ENCODE measurements at regions not wholly inside any gene's neighbourhood (a gene's known extent, or its start where the extent isn't known, plus 50 kb on each side); places are given as distances from the start of the nearest gene placed in this dataset.
"Not testable (repeated sequence)": the region's sequence is repeated elsewhere in the genome, so short reads cannot be mapped to it uniquely, and the experiment has no call there.

- ChIA-PET POLR2A (no interaction called here), CTCF (no interaction called here)
- DNase-seq (ENCODE audit: extremely low spot score): no peak
- no peak for TF ChIP-seq CTCF (IDR thresholded peaks at IDR 0.05; ENCODE audit: control extremely low read depth, extremely low read depth, low read depth, missing control alignments)
Measured at GRCh38 chr20:60180986-60181385, 222.8 kb downstream of the CDH26 start.

- no peak for DNase-seq (ENCODE audit: extremely low spot score)
- no peak for TF ChIP-seq CTCF (IDR thresholded peaks at IDR 0.05; ENCODE audit: control extremely low read depth, extremely low read depth, low read depth, missing control alignments)
- CTCF ChIA-PET: no interaction called here
- POLR2A ChIA-PET: no interaction called here
Measured at GRCh38 chr20:60186412-60186811, 228.2 kb downstream of the CDH26 start.

GRCh38 chr20:60187683-60188082 is 229.5 kb downstream of the CDH26 start:
- CTCF ChIA-PET: no interaction called here

DNA sequence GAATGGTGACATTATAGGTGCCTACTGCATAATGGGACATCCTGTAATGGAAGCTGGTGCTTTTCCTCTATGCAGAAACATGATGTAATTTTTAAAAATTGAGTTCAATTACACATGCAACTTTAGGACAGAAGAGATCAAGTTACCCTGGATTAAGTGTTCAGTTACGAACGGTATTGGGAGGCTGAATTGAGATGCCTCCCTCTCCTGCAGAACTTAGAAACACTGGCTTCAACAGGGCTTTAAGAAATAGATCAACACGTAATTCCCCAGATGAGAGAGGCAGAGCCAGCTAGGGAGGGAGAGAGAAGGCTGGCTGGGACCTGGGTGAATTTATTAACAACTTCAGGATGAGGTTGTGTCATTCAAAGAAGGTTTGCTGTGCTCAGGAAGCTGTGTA is 232.8 kb downstream of the CDH26 start:
- POLR2A ChIA-PET: no interaction called here
- no peak for TF ChIP-seq CTCF (IDR thresholded peaks at IDR 0.05; ENCODE audit: control extremely low read depth, extremely low read depth, low read depth, missing control alignments)
- CTCF ChIA-PET: no interaction called here
- DNase-seq (ENCODE audit: extremely low spot score): no peak

More at GRCh38 chr20:60187683-60188082, 229.5 kb downstream of the CDH26 start:
- no peak for DNase-seq (ENCODE audit: extremely low spot score)
- POLR2A ChIA-PET: no interaction called here
- no peak for TF ChIP-seq CTCF (IDR thresholded peaks at IDR 0.05; ENCODE audit: control extremely low read depth, extremely low read depth, low read depth, missing control alignments)

- POLR2A ChIA-PET: no interaction called here
- CTCF ChIA-PET: no interaction called here
- DNase-seq (ENCODE audit: extremely low spot score): no peak
- no peak for TF ChIP-seq CTCF (IDR thresholded peaks at IDR 0.05; ENCODE audit: control extremely low read depth, extremely low read depth, low read depth, missing control alignments)
Measured at GRCh38 chr20:60192326-60192725, 234.1 kb downstream of the CDH26 start.

DNA sequence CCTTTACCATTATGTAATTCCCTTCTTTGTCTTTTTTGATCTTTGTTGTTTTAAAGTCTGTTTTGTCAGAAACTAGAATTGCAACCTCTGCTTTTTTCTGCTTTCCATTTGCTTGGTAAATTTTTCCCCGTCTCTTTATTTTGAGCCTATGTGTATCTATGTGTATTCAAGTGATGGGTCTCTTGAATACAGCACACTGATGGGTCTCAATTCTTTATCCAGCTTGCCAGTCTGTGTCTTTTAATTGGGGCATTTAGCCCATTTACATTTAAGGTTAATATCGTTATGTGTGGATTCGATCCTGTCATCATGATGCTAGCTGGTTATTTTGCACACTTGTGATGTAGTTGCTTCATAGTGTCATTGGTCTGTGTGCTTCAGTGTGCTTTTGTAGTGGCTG is 240.9 kb downstream of the CDH26 start:
- CTCF ChIA-PET: interaction anchor here (1.3 kb wide), 1 partner anchor 12 kb away, joined by 3 read pairs; no protein-coding TSS in a partner anchor
- POLR2A ChIA-PET; DNase-seq (ENCODE audit: extremely low spot score): not testable (repeated sequence)

DNA sequence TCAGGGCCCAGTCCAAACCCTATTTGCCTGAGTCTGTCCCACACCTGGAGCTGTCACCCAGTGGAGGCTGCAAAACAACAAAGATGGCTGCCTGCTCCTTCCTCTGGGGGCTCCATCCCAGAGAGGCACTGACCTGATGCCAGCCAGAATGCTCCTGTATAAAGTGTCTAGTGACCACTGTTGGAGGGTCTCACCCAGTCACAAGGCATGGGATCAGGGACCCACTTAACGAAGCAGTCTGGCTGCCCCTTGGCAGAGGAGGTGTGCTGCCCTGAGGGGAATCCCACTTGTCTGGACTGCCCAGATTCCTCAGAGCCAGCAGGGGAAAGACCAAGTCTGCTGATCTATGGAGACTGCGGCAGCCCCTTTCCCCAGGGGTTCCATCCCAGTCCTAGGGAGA is 241.6 kb downstream of the CDH26 start:
- no peak for TF ChIP-seq CTCF (IDR thresholded peaks at IDR 0.05; ENCODE audit: control extremely low read depth, extremely low read depth, low read depth, missing control alignments)
- CTCF ChIA-PET: interaction anchor here (1.3 kb wide), 1 partner anchor 11 kb away, joined by 3 read pairs; no protein-coding TSS in a partner anchor
- POLR2A ChIA-PET: no interaction called here
- no peak for DNase-seq (ENCODE audit: extremely low spot score)
